Left renal cortex interstitium (tissue), 4 donors: ENCODE measurements at regions not wholly inside any gene's neighbourhood (a gene's known extent, or its start where the extent isn't known, plus 50 kb on each side); places are given as distances from the start of the nearest gene placed in this dataset.

Experiments used
- DNase-seq, 4 donors: peaks; one replicate each; pipeline ENCODE4 v3.0.0-alpha.2; 2013; ENCODE audit warnings: low read depth in 4 of 4, low spot score in 2 of 4, missing footprints in 1 of 4

DNA sequence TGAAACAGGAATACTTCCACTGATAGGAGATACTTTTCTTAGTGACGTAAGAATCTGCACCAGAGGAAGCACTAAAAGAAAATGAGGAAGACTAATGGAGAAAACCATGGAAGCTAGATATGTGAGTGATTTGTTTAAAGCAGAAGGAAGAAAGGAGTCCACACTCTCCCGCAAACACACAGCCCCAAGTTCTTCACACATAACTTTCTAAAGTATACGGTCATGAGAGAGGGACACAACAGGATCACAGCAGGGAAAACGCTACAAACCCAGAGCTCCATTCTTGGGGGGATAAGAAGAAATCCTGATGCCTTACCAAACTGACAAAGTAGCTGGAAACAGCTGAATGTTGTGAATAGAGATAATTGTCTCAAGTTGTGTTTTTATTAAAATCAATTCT is 222.2 kb upstream of the TMEM161B start:
- DNase-seq, result no peak

DNA sequence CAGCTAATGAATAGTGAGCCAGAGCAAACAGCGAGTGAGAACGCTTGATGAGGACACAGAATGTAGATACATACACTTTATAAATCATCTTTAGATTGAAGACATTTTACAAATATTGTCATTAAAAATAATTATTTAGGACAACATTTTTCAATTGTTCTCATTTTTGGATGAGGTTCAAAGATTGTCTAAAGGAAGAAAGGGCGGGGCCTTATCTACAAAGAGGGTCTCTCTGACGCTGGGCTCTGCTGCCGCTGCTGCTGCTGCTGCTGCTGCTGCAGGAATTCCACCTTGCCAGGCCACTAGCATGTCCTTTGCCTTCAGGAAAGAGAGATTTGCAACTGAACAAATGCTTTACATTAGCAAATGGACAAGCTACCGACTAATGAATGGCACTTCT is 220.7 kb upstream of the TMEM161B start:
- DNase-seq, result no peak

DNA sequence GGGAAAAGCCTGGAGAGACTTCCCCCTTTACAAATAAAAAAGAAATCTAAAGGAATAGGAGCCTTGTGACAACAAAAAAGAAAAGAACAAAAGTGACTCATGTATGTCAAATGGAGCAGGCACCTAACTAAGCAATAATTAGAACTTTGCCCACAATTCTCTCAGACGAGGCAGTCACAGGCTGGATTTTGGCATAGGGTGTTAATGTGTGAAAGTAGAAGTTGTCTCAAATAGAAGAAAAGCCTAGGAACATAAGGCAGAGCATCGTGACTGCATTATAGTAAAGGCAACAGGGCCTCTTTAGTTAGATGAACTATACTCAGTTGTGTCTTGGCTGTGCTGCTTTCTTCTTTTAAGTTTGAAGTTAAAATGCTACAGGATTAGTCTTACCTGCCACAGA is 219.9 kb upstream of the TMEM161B start:
- DNase-seq, result no peak

DNA sequence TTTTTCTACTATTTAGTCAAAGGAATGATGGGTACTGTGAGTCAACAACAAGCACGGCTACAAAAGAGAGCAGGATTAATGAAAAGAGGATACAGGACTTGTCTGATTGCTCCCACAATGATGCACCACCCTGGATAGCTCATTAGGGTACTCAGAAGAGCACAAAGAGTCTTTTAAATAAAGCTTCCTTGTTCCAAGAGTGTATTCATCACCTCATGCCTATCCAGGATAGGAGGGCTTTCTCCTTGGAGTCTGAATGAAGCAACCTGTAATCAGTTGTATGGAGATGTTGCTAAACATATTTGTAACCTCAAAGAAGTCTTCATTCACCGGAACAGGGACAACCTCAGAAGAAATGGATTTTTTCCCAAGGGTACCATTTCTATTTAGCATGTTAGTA is 219.5 kb upstream of the TMEM161B start:
- DNase-seq, result no peak

DNA sequence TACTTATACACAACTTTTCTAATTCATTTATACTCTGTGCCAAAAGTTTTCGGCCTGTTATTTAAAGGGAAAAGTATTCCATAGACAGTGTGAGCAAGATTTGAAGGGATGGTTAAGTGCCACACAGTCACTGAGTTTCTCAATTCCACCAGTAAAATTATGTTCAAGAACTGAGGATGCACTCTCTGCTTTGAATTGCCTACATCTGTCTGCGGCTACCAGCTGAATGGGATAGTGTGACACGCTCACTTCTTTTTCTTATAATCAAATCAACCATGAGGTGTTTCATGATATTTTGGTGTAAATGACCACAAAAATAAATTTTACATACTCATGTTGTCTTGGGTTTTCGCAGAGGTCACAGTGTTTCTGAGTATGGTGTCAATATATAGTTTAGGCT is 218.4 kb upstream of the TMEM161B start:
- no peak for DNase-seq

DNA sequence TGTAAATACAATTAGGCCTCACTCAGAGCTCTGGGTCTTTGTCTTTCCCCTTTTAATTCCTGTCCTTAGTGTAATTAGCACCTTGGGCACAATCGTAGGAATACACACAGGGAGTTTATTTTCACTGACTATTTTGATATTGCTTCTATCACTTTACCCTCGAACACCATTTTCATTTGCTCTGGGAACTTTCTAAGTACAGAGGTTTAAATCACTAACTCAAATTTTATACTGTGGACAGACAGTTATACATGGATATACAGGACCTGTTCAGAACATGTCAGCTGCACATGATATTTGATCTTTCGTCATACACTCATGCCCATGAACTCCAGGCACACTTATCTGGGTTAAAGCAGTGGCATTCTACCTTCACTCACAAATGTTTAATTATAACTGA is 217.8 kb upstream of the TMEM161B start:
- DNase-seq, result no peak

DNA sequence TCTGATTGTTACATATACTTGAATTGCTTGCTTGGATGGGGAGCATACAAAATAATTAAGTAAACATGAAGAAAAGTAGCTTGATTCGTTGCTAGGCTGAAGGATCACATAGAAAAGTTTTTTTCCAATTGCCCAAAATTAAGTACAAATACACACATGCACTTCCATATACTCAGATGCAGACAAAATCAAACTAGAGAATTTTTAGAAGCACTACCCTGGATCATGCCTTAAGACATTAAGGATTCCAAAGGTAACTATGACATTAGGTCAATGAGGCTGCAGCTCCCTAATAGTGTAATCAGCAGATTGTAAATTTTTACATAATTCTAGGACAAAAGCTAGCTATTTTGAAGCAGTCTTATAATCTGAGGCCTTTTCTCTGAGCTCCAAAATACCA is 216.9 kb upstream of the TMEM161B start:
- DNase-seq, result no peak

DNA sequence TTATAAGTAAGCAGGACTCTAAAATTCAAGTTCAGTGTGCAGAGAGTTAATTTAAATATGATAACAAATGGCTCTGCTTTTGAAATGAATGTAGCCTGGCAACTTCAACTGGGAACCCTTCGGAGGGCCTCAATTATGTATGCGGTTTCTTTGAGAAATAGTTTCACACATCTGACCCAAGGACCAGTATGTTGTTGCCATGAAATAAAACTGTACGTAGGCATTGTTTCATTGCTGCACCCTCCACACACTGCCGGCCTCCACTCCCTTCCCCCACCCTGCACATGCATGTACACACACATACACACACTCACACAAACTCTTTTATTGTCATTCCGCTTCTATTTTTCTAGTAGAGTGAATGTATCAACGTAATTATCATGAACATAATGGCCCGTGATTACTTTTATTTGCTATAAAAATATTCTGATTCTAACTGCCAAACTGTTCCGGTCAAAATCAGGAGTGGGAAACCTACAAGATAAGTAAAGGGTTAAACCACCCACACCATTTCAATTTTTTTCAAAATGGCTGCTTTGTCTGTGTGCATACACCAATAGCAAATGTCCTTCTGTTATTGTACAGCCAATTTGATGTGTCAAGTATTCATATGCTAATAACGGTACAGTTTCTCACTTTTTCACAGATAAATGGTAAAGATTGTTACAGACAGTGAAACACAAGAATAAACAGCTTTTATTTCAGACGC is 215.5 kb upstream of the TMEM161B start:
- no peak for DNase-seq

DNA sequence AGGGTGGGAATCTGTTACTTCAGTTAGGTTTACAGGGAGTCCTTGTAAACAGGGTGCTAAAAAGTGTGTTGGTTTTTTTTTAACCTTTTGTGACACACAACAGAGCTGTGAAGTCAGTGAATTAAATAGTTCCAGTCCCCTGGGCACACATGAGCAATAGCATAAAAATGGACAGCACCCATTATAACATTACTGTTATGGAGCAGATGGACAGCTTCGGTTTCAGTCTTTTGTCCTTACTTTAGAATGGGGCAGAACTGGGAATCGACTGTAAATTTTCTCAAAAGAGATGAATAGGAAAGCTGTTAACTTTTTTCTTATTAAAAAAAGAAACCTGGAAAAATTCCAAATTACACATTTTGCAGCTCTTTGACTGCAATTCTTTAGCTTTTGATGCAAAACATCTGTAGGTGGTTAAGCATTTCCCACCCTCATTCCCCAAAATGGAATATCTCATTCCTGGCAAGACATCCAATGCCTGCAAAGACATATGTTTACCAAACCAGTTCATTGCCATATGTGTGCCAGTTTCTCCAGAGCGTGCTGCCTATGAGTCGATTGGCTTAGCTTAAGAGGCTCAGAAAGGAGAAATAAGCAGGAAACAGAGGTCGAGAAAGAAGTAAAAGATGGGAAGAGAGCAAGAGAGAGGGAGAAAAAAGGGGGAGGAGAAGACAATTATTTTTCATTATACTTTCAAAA is 212.3 kb upstream of the TMEM161B start:
- no peak for DNase-seq

DNA sequence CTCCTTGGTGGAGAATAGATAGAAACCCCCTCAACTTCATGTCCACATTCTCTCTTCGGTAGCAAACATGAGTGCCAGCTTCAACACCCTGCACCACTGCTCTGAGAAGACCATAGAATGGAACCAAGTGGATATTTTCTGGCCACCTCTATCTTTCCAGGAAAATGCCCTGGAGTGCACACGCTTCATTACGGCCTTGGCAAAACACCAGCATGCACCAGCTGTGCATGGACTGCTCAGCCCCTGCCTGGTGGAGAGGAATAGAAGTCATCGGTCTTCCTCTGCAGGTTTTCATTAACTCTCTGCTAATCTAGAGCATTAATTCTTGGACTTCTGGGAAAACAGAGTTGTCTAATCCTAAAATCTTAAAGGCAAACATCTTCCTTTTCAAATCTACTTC is 211.6 kb upstream of the TMEM161B start:
- no peak for DNase-seq

DNA sequence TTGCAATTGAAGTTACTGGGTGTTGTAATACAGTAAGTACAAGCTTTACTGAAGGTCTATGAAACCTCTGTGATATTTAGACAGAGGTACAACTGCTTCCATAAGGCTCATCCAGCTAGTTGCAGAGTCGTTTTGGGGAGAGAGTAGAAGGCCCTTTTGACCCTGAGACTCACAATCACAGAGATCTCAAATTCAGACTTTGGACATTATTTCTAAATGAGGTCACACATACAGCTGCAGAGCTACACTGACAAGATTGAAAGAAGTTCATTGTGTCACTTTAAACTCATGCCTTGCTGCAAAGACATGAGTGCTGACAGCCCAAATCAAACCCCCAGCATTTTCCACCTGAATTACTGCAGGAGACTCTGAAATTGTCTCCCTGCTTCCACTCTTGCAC is 205.9 kb upstream of the TMEM161B start:
- DNase-seq, result no peak

DNA sequence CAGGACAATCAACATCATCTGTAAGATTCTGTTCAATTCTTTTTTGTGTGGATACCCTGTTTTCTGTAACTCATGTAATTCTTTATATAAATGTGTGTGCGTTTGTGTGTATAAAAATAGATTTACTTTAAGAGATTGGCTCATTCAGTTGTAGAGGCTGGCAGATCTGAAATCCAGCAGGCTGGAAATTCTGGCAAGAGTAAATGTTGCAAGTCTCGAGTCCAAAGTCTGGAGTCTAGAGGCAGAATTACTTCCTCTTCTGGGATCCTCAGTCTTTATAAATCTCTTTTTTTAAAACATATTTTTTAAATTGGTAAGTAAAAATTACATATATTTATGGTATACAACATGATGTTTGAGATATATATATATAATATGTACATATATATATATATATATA is 202.1 kb upstream of the TMEM161B start:
- no peak for DNase-seq

DNA sequence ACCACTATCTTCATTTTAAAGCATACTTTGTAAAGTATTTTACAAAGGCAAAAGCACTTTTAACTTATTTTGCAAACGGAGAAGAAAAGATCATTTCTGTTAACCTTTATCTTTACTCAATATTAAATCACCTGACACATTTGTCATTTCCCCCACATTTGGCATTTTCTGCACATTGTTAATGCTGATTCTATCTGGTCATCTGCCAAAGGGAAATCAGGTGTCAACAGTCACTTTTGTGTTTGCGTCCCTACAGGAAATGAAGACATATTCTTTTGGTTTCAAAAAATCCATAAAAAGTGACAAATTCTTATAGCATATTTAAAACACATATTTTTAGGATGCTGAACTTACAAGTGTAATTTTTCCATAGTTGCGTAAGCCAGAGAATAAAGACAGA is 191.3 kb upstream of the TMEM161B start:
- no peak for DNase-seq

DNA sequence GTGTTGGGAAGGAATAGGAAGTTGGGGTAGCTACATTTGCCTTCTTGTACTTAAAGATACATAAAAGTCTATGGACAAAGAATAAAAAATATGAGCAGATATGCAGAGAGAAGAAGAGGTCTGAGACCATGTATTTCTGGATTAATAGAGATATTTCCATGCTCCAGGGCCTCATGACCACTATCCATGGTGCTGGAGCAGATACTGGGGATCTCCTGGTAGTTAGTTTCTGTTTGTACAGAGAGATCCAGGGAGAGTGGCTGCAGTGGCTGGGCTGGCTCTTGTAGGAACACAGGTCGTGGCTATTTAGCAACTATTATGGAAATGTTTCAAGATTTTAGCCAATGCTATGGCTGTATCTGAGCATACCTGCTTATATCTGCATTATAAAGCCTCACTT is 184.2 kb upstream of the TMEM161B start:
- peak in 1 of 4 donors; percentile 6 for DNase-seq

DNA sequence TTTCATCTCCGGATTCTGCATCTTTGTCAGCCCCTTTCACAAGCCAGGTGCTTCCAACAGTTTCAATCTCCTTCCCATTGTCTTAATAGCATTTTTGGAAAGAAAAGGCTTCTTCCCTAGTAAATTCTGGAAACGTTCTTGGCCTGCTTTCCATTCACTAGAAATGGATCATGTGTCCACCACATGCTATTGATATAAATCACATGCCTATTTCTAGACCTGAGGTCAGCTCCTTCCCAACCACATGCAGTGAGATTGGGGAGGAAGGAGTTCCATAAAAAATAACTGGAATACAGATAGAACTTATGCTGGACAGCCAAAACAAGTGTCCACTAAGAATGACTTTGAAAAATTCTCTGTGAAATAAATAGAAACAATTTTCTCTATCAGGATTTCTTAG is 181.6 kb upstream of the TMEM161B start:
- DNase-seq, result no peak

DNA sequence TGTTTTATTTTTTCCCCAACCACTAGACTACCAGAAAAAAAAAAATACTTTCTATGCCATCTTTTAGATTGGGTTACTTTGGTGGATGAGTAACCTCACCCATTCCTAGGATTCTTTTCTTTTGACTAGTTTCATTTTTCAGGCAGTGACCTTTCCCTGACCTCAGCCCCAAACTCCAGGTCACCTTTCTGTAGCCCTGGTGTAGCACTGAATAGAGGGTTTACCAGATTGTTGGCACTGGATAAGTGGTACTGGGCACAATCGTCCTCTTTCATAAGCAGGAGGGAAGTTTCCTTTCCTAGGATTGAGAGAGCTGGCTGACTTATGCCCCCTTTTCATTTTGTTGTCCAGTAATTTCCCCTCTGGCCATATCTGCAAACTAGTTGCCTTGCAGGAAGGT is 169.4 kb upstream of the TMEM161B start:
- DNase-seq, result no peak

DNA sequence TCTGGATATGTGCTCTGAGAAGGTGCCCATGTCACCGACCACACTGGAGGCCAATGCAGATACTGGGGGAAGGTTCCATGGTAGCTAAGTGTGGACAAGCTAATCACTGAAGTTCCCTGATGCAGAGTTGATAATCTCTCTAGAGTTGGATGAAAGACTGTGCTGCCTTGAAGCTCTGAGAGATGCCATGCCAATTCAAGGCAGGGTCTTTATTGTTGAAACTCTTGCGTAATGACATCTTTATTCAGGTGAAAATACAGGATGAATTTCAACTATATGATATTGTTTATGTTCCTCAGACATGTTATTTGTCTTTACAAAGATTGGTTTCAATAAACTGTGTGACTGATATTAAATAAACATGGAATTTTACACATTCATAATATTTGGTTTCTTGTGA is 167.6 kb upstream of the TMEM161B start:
- no peak for DNase-seq

DNA sequence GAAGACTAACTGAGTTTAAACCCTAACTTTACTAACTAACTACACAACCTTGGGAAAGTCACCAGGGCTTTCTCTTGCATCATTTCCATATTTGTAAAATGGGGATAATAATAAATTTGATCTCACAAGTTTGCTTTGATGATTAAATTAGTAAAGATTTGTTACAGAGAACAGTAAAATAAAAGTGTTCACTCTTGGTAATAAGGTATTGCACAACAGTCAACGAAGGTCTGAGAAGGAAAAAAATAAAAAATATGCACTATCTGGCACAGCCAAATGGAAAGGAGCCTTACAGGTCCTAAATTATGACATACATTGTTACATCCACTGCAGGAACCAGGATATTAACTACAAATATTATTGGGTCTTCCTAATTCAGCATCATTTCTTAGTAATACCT is 160.0 kb upstream of the TMEM161B start:
- DNase-seq, result no peak

DNA sequence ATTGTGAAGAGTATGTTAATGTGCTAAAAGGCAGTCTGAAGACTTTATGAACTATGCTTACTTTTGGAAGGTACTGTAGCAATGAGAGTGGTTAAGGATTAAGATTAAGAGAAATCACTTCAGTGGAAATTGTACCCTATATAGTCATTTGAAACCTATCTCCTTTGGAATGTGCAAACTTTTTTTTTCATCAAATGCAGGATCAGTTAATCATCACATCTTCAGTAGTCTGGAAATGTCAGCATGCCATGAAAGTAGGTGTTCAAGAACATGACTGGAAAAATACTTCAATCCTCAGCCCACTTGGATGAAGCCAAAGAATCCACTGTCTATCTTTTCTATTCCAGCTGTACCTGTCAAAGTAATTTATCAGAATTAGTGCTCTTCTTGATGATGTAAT is 157.8 kb upstream of the TMEM161B start:
- DNase-seq, result no peak

DNA sequence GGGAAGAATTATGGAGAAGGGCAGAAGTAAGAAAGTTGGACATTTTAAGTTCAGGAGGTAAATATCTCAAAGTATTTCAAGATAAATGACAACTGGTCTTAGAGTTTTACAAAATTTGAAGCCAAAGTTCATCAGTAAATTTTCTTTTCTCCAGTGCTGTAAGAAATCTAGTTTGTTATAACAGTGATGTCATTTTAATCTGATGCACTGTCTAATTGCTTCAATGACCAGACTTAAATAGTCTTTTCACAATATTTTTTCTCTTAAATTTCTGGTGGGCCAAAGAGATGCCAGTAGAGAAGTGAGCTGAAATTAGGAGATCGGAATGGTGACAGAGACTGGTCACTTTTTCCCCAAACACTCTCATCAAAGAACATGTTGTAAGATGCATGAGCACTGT is 156.5 kb upstream of the TMEM161B start:
- DNase-seq, result no peak

DNA sequence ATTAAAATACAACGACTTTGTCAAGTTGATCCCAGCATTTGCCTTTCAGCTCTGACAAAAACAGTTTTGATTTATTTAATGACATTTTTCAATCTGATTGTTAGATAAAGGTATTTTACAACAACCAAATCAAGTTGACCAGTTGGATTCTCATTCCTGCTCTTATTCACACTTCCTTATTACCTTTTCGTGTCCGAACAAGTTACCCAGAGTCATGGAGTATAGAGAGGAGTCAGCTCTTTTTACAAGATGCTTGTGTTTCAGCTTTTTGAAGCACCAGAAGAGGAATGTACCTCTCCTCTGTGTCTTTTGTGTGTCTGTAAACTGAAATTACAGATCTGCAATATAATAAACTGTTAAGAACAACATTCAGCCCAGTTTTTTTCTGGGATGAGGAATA is 151.3 kb upstream of the TMEM161B start:
- DNase-seq, result no peak

DNA sequence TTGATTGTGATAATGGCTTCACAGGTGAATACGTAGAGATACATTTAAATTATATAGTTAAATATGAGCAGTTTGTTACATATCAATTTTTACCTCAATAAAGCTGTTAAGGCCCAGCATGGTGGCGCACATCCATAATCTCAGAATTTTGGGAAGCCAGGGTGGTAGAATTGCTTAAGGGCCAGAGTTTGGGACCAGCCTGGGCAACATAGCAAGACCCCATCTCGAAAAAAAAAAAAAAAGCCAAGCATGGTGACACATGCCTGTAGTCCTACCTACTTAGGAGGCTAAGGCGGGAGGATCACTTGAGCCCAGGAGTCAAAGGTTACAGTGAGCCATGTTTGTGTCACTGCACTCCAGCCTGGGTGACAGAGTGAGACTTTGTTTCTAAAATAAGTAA is 138.7 kb upstream of the TMEM161B start:
- no peak for DNase-seq

DNA sequence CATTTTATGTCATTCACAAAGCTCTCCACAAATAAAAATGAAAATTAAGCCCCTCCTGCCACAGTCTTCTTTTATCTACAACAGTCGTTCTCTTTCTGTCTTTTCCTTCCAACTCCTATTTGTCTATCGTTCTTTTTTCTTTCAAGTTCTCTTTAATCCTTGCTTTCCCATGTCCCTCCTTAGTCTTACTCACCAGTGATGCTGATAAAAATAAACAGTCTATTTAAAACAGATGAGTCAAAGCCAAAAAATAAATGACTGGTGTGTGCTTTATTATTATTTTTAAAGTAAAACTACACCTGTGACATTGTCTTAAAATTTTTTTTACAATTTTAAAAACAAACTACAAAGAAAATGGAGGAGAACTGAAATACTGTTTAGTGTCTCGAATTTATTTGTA is 137.1 kb upstream of the TMEM161B start:
- no peak for DNase-seq
